Keratinocyte (primary cell): ENCODE measurements at regions not wholly inside any gene's neighbourhood (a gene's known extent, or its start where the extent isn't known, plus 50 kb on each side); places are given as distances from the start of the nearest gene placed in this dataset.

ENCODE experiments used
- DNase-seq: peaks from one replicate; pipeline ENCODE4 v3.0.0-alpha.2; 2011; ENCODE audit warnings: low read depth, missing footprints, low spot score
- FAIRE-seq: peaks from 2 replicates; lab custom pipeline; 2011; peaks lifted over from hg19 to GRCh38; lab: Jason Lieb, UNC
- H2AFZ ChIP-seq: 2 replicates; pipeline ENCODE4 v1.6.0; 2012; ENCODE audit warnings: low read length, control low read depth, inconsistent platforms; ENCODE audit not compliant: control insufficient read depth
- H3K27ac ChIP-seq: 2 replicates; pipeline ENCODE4 v1.5.1; 2011; ENCODE audit warnings: low read length; ENCODE audit not compliant: control insufficient read depth, insufficient read depth
- H3K27me3 ChIP-seq: 3 replicates; pipeline ENCODE4 v1.6.0; 2011; ENCODE audit warnings: low read length; ENCODE audit not compliant: control insufficient read depth, insufficient read depth; ENCODE audit errors: extremely low read depth
- H3K36me3 ChIP-seq, 2 experiments: 2 replicates in 1 of 2; 3 replicates in 1 of 2; pipeline ENCODE4 v1.5.1; 2011; ENCODE audit warnings: low read length in 2 of 2, mild to moderate bottlenecking in 1 of 2; ENCODE audit not compliant: control insufficient read depth in 2 of 2, insufficient read depth in 2 of 2; ENCODE audit errors: extremely low read depth in 1 of 2
- H3K4me1 ChIP-seq: 3 replicates; pipeline ENCODE4 v1.5.1; 2011; ENCODE audit warnings: low read length; ENCODE audit not compliant: control insufficient read depth, insufficient read depth; ENCODE audit errors: extremely low read depth
- H3K4me2 ChIP-seq: 3 replicates; pipeline ENCODE4 v1.6.0; 2011; ENCODE audit warnings: low read depth, low read length; ENCODE audit not compliant: control insufficient read depth, insufficient read depth; ENCODE audit errors: extremely low read depth
- H3K4me3 ChIP-seq, 3 experiments: fragments of 200-600 bp in 1 of 3; sonication (generic) in 1 of 3; 2 replicates in 2 of 3; 3 replicates in 1 of 3; pipeline ENCODE4 v1.5.1; 2011 to 2016; ENCODE audit warnings: low read length in 3 of 3, mild to moderate bottlenecking in 3 of 3, control low read depth in 2 of 3, inconsistent platforms in 1 of 3, low read depth in 1 of 3, mixed read lengths in 1 of 3, mixed run types in 1 of 3, moderate library complexity in 1 of 3; ENCODE audit not compliant: control insufficient read depth in 2 of 3, insufficient read depth in 2 of 3; ENCODE audit errors: extremely low read depth in 1 of 3
- H3K79me2 ChIP-seq: 2 replicates; pipeline ENCODE4 v1.6.0; 2012; ENCODE audit warnings: low read length; ENCODE audit not compliant: control insufficient read depth, insufficient read depth
- H3K9ac ChIP-seq: 3 replicates; pipeline ENCODE4 v1.6.0; 2011; ENCODE audit warnings: low read length; ENCODE audit not compliant: control insufficient read depth, insufficient read depth; ENCODE audit errors: extremely low read depth
- H3K9me1 ChIP-seq: 3 replicates; pipeline ENCODE4 v1.6.0; 2011; ENCODE audit warnings: low read length; ENCODE audit not compliant: control insufficient read depth, insufficient read depth; ENCODE audit errors: extremely low read depth
- H3K9me3 ChIP-seq: 2 replicates; pipeline ENCODE4 v1.5.1; 2012; ENCODE audit warnings: low read depth, low read length; ENCODE audit not compliant: control insufficient read depth
- H4K20me1 ChIP-seq: 3 replicates; pipeline ENCODE4 v1.6.0; 2011; ENCODE audit warnings: low read length; ENCODE audit not compliant: control insufficient read depth, insufficient read depth; ENCODE audit errors: extremely low read depth
- CTCF ChIP-seq, 3 experiments: IDR thresholded peaks in 1 of 3; conservative IDR thresholded peaks in 1 of 3; optimal IDR thresholded peaks in 1 of 3; 2 replicates in 2 of 3; 3 replicates in 1 of 3; pipeline versions ENCODE3 to v1.5.1; 2011; ENCODE audit warnings: low read length in 3 of 3, mild to moderate bottlenecking in 3 of 3, moderate library complexity in 2 of 3, control low read depth in 1 of 3, inconsistent platforms in 1 of 3; ENCODE audit not compliant: insufficient read depth in 2 of 3; ENCODE audit errors: extremely low read depth in 1 of 3
- EZH2 ChIP-seq: IDR thresholded peaks from one replicate; pipeline ENCODE4 v1.6.1; 2012; ENCODE audit warnings: inconsistent platforms, mild to moderate bottlenecking, low read length, moderate library complexity
- dilution Hi-C: fragments of 300-500 bp; cut with MboI; formaldehyde crosslinking; loops from one replicate; pipeline ENCODE4 v1.7.0; 2020; ENCODE audit warnings: low sequenced_read_pairs; ENCODE audit not compliant: extremely low pct_ligation_motif_present

DNA sequence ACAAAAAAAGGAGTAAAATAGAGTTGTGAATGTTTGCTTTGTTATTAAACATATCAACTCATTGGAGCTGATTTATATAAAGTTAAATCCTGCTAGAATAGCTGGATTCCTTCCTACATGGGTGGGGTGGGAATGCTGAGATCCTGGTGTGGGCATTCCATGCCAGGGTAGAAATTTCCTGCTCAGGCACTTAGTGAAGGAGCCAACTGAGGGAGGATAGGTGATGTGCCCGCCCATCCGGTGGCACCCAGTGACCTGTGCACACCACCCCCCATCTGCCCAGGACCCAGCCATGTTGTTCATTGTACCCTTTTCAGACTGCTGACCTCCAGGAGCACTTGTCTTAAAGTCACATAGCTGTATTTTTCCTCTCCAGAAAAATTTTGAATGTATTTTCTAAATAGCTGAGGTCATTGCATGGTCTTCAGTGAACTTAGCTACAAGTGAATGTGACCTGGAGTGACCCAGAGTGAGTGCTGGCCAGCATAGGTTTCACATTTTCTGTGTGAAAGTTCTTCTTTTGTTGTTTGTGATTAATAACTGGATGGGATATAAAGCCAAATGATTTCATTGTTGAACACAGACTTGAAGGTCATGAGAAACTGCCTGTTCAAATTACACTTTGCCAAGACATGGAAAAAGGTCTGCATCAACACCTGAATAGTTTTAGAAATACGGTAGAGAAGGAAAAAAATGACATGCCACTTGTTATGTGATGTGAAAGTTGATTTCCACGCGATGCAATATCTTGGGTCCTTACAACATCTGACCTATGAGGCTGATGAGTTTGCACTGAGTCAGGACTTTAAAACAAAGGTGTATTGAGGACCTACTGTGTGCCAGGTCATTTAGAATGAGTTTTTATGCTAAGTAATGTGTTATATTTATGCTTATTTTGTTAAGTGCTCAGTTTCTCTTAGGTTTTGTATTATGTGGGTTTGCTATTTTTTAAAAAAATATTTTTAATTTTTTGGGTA, 77.2 kb downstream of the UTRN start:
- DNase-seq (no peak), FAIRE-seq (peak; percentile 46)
- Histone ChIP-seq H3K9me3 (no peaks in the 10 kb centered on the region), H3K4me1 (peaks cover 6% of the 10 kb centered on the region), H3K4me3 (no peak overlapping the region), H3K27me3 (no peaks in the 10 kb centered on the region), H2AFZ (no peak overlapping the region), H3K4me2 (no peak overlapping the region), H3K79me2 (peaks cover 41% of the 10 kb centered on the region), H3K9ac (no peak overlapping the region), H4K20me1 (no peaks in the 10 kb centered on the region), H3K9me1 (no peaks in the 10 kb centered on the region), H3K27ac (no peak overlapping the region), H3K36me3 (no peaks in the 10 kb centered on the region)
- TF ChIP-seq EZH2: no peak
- TF ChIP-seq CTCF (optimal IDR thresholded peaks at IDR 0.05 in 1 of 3, IDR thresholded peaks at IDR 0.05 in 1 of 3, conservative IDR thresholded peaks at IDR 0.05 in 1 of 3; ENCODE audit: extremely low read depth in 1 of 3, insufficient read depth in 2 of 3, low read length in 3 of 3): no peak
- dilution Hi-C loops: no loop called here

- H3K36me3 ChIP-seq: no peaks in the 10 kb centered on the region
- no peaks in the 10 kb centered on the region for H3K9me1 ChIP-seq
- DNase-seq: no peak
- H2AFZ ChIP-seq: no peak overlapping the region
- H3K4me2 ChIP-seq: no peak overlapping the region
- TF ChIP-seq EZH2 (no peak), CTCF (optimal IDR thresholded peaks at IDR 0.05 in 1 of 3, IDR thresholded peaks at IDR 0.05 in 1 of 3, conservative IDR thresholded peaks at IDR 0.05 in 1 of 3; ENCODE audit: extremely low read depth in 1 of 3, insufficient read depth in 2 of 3, low read length in 3 of 3) (no peak)
- FAIRE-seq: no peak
- dilution Hi-C loops: no loop called here
- H3K9me3 ChIP-seq: no peaks in the 10 kb centered on the region
- H3K4me1 ChIP-seq: peaks cover 6% of the 10 kb centered on the region
- no peaks in the 10 kb centered on the region for H4K20me1 ChIP-seq
- no peak overlapping the region for H3K9ac ChIP-seq
- peaks cover 41% of the 10 kb centered on the region for H3K79me2 ChIP-seq
- no peaks in the 10 kb centered on the region for H3K27me3 ChIP-seq
- H3K27ac ChIP-seq: no peak overlapping the region
- no peak overlapping the region for H3K4me3 ChIP-seq
These were observed 79.1 kb downstream of the UTRN start for GRCh38 chr6:144364208-144364720.
